ENCODE measurements at regions not wholly inside any gene's neighbourhood (a gene's known extent, or its start where the extent isn't known, plus 50 kb on each side); places are given as distances from the start of the nearest gene placed in this dataset.

GRCh38 chr12:97182769-97183168 is 275.7 kb downstream of the NEDD1 start:
- no peak for DNase-seq

GRCh38 chr12:97184127-97184773 is 277.2 kb downstream of the NEDD1 start:
- DNase-seq, result no peak

GRCh38 chr12:97185567-97185966 is 277.0 kb upstream of the RMST start:
- DNase-seq, result no peak

GRCh38 chr12:97194546-97194945 is 268.1 kb upstream of the RMST start:
- no peak for DNase-seq

GRCh38 chr12:97200181-97200580 is 262.4 kb upstream of the RMST start:
- DNase-seq, result no peak

GRCh38 chr12:97203408-97203807 is 259.2 kb upstream of the RMST start:
- no peak for DNase-seq

- no peak for DNase-seq
Measured at GRCh38 chr12:97209997-97210396, 252.6 kb upstream of the RMST start.

GRCh38 chr12:97211416-97211930 is 251.1 kb upstream of the RMST start:
- no peak for DNase-seq

GRCh38 chr12:97216848-97217247 is 245.8 kb upstream of the RMST start:
- no peak for DNase-seq

GRCh38 chr12:97222391-97222790 is 240.2 kb upstream of the RMST start:
- no peak for DNase-seq

GRCh38 chr12:97223419-97223818 is 239.2 kb upstream of the RMST start:
- no peak for DNase-seq

GRCh38 chr12:97229004-97229403 is 233.6 kb upstream of the RMST start:
- no peak for DNase-seq

- no peak for DNase-seq
Measured at GRCh38 chr12:97235102-97235501, 227.5 kb upstream of the RMST start.

- no peak for DNase-seq
Measured at GRCh38 chr12:97246368-97246767, 216.2 kb upstream of the RMST start.

GRCh38 chr12:97250483-97250882 is 212.1 kb upstream of the RMST start:
- no peak for DNase-seq

- DNase-seq, result no peak
Measured at GRCh38 chr12:97257726-97258125, 204.9 kb upstream of the RMST start.

- DNase-seq, result no peak
Measured at GRCh38 chr12:97259098-97259497, 203.5 kb upstream of the RMST start.

- no peak for DNase-seq
Measured at GRCh38 chr12:97260786-97261185, 201.8 kb upstream of the RMST start.

- no peak for DNase-seq
Measured at GRCh38 chr12:97267166-97267565, 195.4 kb upstream of the RMST start.

GRCh38 chr12:97267594-97268202 is 194.9 kb upstream of the RMST start:
- DNase-seq, result no peak

- DNase-seq, result no peak
Measured at GRCh38 chr12:97272471-97272870, 190.1 kb upstream of the RMST start.

- no peak for DNase-seq
Measured at GRCh38 chr12:97274386-97274785, 188.2 kb upstream of the RMST start.

- DNase-seq, result no peak
Measured at GRCh38 chr12:97275256-97275655, 187.3 kb upstream of the RMST start.

GRCh38 chr12:97275728-97276590 is 186.6 kb upstream of the RMST start:
- DNase-seq, result no peak

All from CD4-positive, alpha-beta T cell treated with Interleukin-1 beta for 1 hour (primary cell).